HL-60 (cell line): ENCODE measurements at regions not wholly inside any gene's neighbourhood (a gene's known extent, or its start where the extent isn't known, plus 50 kb on each side); places are given as distances from the start of the nearest gene placed in this dataset.
"Not testable (repeated sequence)": the region's sequence is repeated elsewhere in the genome, so short reads cannot be mapped to it uniquely, and the experiment has no call there.

Experiments used
- DNase-seq, 2 experiments: peaks; one replicate each; pipeline ENCODE4 v3.0.0-alpha.2; 2010 to 2020; ENCODE audit warnings: low read depth in 1 of 2, low spot score in 1 of 2
- H3K27ac ChIP-seq: fragments of 250-450 bp; sonication (Bioruptor Pico); replicated peaks from 2 replicates; pipeline ENCODE4 v1.5.1; 2020; ENCODE audit warnings: mild to moderate bottlenecking, moderate library complexity
- H3K27me3 ChIP-seq: fragments of 250-450 bp; sonication (Bioruptor Pico); 2 replicates; pipeline ENCODE4 v1.5.1; 2021; ENCODE audit warnings: mild to moderate bottlenecking, moderate library complexity; ENCODE audit not compliant: insufficient read depth, poor library complexity, severe bottlenecking
- H3K4me3 ChIP-seq: replicated peaks from 2 replicates; pipeline ENCODE4 v1.5.1; 2011; ENCODE audit warnings: mild to moderate bottlenecking, control low read depth, low read length; ENCODE audit not compliant: insufficient read depth
- CTCF ChIP-seq: IDR thresholded peaks from one replicate; pipeline ENCODE4 v1.5.1; 2011; ENCODE audit warnings: low read length, control low read depth, inconsistent platforms; ENCODE audit not compliant: insufficient read depth
- GABPA ChIP-seq: IDR thresholded peaks from 2 replicates; pipeline ENCODE4 v1.6.1; 2012; ENCODE audit warnings: low read depth
- POLR2AphosphoS5 ChIP-seq: IDR thresholded peaks from 2 replicates; pipeline ENCODE4 v1.6.1; 2012; ENCODE audit warnings: low read depth
- REST ChIP-seq: IDR thresholded peaks from 2 replicates; pipeline ENCODE4 v1.6.1; 2012; ENCODE audit warnings: low read depth; ENCODE audit not compliant: insufficient replicate concordance
- SPI1 ChIP-seq: IDR thresholded peaks from 2 replicates; pipeline ENCODE4 v1.6.1; 2012; ENCODE audit warnings: low read depth, mild to moderate bottlenecking, borderline replicate concordance

GRCh38 chr4:82301390-82301789 is 72.4 kb downstream of the HNRNPD start:
- DNase-seq, H3K27ac ChIP-seq, H3K27me3 ChIP-seq, H3K4me3 ChIP-seq: not testable (repeated sequence)

GRCh38 chr4:82293304-82293703 is 80.5 kb downstream of the HNRNPD start:
- H3K27ac ChIP-seq, result no peak overlapping the region
- DNase-seq, result peak in 1 of 2 experiments; percentile 65
- TF ChIP-seq SPI1, result no peak; the same call in 1 of the 2 replicates
- no peak; the same call in 1 of the 2 replicates for TF ChIP-seq POLR2AphosphoS5
- TF ChIP-seq GABPA, result no peak
- no peak for TF ChIP-seq REST
- no peak for TF ChIP-seq CTCF
- no peaks in the 10 kb centered on the region for H3K27me3 ChIP-seq
- H3K4me3 ChIP-seq, result no peak overlapping the region

- no peaks in the 10 kb centered on the region for H3K27me3 ChIP-seq
- H3K27ac ChIP-seq, result no peak overlapping the region
- H3K4me3 ChIP-seq, result no peak overlapping the region
- no peak for TF ChIP-seq CTCF
- no peak for TF ChIP-seq SPI1
- TF ChIP-seq GABPA, result no peak
- TF ChIP-seq REST, result no peak
- no peak for TF ChIP-seq POLR2AphosphoS5
- DNase-seq, result no peak
Observed at GRCh38 chr4:82287720-82288119, 86.1 kb downstream of the HNRNPD start.

GRCh38 chr4:82284858-82285805 is 88.7 kb downstream of the HNRNPD start:
- TF ChIP-seq CTCF, result peak; percentile 84
- no peak for TF ChIP-seq REST
- Histone ChIP-seq H3K4me3 (peak overlapping the region; percentile 57), H3K27me3 (no peaks in the 10 kb centered on the region), H3K27ac (peak overlapping the region; percentile 63)
- DNase-seq, result peak; percentile 94 to 99
